ENCODE measurements at regions not wholly inside any gene's neighbourhood (a gene's known extent, or its start where the extent isn't known, plus 50 kb on each side); places are given as distances from the start of the nearest gene placed in this dataset.

GRCh38 chr10:31140716-31141115, 109.1 kb upstream of the ZNF438 start:
- TF ChIP-seq CTCF (IDR thresholded peaks at IDR 0.05), result no peak
- no peak for ATAC-seq
- no peaks in the 10 kb centered on the region for H3K9me3 Mint-ChIP-seq
- Histone ChIP-seq H3K27me3 (ENCODE audit: control insufficient read depth, insufficient read depth, low read length) (no peaks in the 10 kb centered on the region), H3K4me1 (ENCODE audit: control insufficient read depth, insufficient read depth, low read length) (no peaks in the 10 kb centered on the region), H3K27ac (ENCODE audit: low read length) (no peak overlapping the region), H3K36me3 (ENCODE audit: control insufficient read depth, insufficient read depth, low read length) (no peaks in the 10 kb centered on the region), H3K9me3 (ENCODE audit: control insufficient read depth, insufficient read depth, low read length) (no peaks in the 10 kb centered on the region), H3K4me3 (ENCODE audit: low read length) (no peak overlapping the region)
- no peak overlapping the region for H3K4me3 Mint-ChIP-seq
- H3K36me3 Mint-ChIP-seq, result no peaks in the 10 kb centered on the region
- no peak for DNase-seq
- H3K4me1 Mint-ChIP-seq, result peaks cover 11 to 13% of the 10 kb centered on the region in 2 donors
- 100% methylated on average over 1 of the region's 1 CpG for WGBS (ENCODE audit: insufficient coverage)
- no peaks in the 10 kb centered on the region for H3K27me3 Mint-ChIP-seq (ENCODE audit: low read depth in 2 of 2)
- no peak overlapping the region for H3K27ac Mint-ChIP-seq
- intact Hi-C loops (cut with micrococcal nuclease), result no loop called here

- ATAC-seq (no peak), DNase-seq (no peak)
- no peak overlapping the region for H3K4me3 Mint-ChIP-seq
- no peaks in the 10 kb centered on the region for H3K9me3 Mint-ChIP-seq
- H3K27me3 Mint-ChIP-seq (ENCODE audit: low read depth in 2 of 2), result peaks cover 0 to 7% of the 10 kb centered on the region in 2 donors
- no peak for TF ChIP-seq CTCF (IDR thresholded peaks at IDR 0.05)
- peaks cover 7% of the 10 kb centered on the region for H3K4me1 ChIP-seq (ENCODE audit: control insufficient read depth, insufficient read depth, low read length)
- no peaks in the 10 kb centered on the region for H3K9me3 ChIP-seq (ENCODE audit: control insufficient read depth, insufficient read depth, low read length)
- H3K27ac ChIP-seq (ENCODE audit: low read length), result no peak overlapping the region
- intact Hi-C loops (cut with micrococcal nuclease), result no loop called here
- peaks cover 7% of the 10 kb centered on the region in 2 donors for H3K4me1 Mint-ChIP-seq
- H3K27ac Mint-ChIP-seq, result no peak overlapping the region
- H3K27me3 ChIP-seq (ENCODE audit: control insufficient read depth, insufficient read depth, low read length), result no peaks in the 10 kb centered on the region
- no peak overlapping the region for H3K4me3 ChIP-seq (ENCODE audit: low read length)
- H3K36me3 Mint-ChIP-seq, result no peaks in the 10 kb centered on the region
- WGBS (ENCODE audit: insufficient coverage), result 84% methylated on average over 4 of the region's 5 CpGs
- H3K36me3 ChIP-seq (ENCODE audit: control insufficient read depth, insufficient read depth, low read length), result no peaks in the 10 kb centered on the region
Measured at GRCh38 chr10:31142026-31142425, 110.4 kb upstream of the ZNF438 start.

GRCh38 chr10:31143331-31143935, 111.8 kb upstream of the ZNF438 start:
- WGBS (ENCODE audit: insufficient coverage), result 83% methylated on average over 5 of the region's 5 CpGs
- Mint-ChIP-seq H3K27ac (no peak overlapping the region), H3K36me3 (no peaks in the 10 kb centered on the region), H3K9me3 (no peaks in the 10 kb centered on the region), H3K4me1 (no peaks in the 10 kb centered on the region), H3K27me3 (ENCODE audit: low read depth in 2 of 2) (peaks cover 0 to 9% of the 10 kb centered on the region in 2 donors), H3K4me3 (no peak overlapping the region)
- H3K9me3 ChIP-seq (ENCODE audit: control insufficient read depth, insufficient read depth, low read length), result no peaks in the 10 kb centered on the region
- no peaks in the 10 kb centered on the region for H3K27me3 ChIP-seq (ENCODE audit: control insufficient read depth, insufficient read depth, low read length)
- H3K36me3 ChIP-seq (ENCODE audit: control insufficient read depth, insufficient read depth, low read length), result no peaks in the 10 kb centered on the region
- H3K4me3 ChIP-seq (ENCODE audit: low read length), result no peak overlapping the region
- TF ChIP-seq CTCF (IDR thresholded peaks at IDR 0.05), result no peak
- ATAC-seq, result no peak
- peaks cover 7% of the 10 kb centered on the region for H3K4me1 ChIP-seq (ENCODE audit: control insufficient read depth, insufficient read depth, low read length)
- no peak overlapping the region for H3K27ac ChIP-seq (ENCODE audit: low read length)
- DNase-seq, result no peak
- intact Hi-C loops (cut with micrococcal nuclease), result no loop called here

- Mint-ChIP-seq H3K4me3 (no peak overlapping the region), H3K27me3 (ENCODE audit: low read depth in 2 of 2) (peaks cover 0 to 9% of the 10 kb centered on the region in 2 donors), H3K27ac (no peak overlapping the region), H3K36me3 (no peaks in the 10 kb centered on the region), H3K4me1 (no peaks in the 10 kb centered on the region), H3K9me3 (no peaks in the 10 kb centered on the region)
- no peaks in the 10 kb centered on the region for H3K36me3 ChIP-seq (ENCODE audit: control insufficient read depth, insufficient read depth, low read length)
- intact Hi-C loops (cut with micrococcal nuclease), result no loop called here
- ATAC-seq (no peak), DNase-seq (no peak)
- TF ChIP-seq CTCF (IDR thresholded peaks at IDR 0.05), result no peak
- WGBS (ENCODE audit: insufficient coverage), result 87% methylated on average over 5 of the region's 5 CpGs
- H3K4me1 ChIP-seq (ENCODE audit: control insufficient read depth, insufficient read depth, low read length), result peaks cover 7% of the 10 kb centered on the region
- no peaks in the 10 kb centered on the region for H3K27me3 ChIP-seq (ENCODE audit: control insufficient read depth, insufficient read depth, low read length)
- no peak overlapping the region for H3K4me3 ChIP-seq (ENCODE audit: low read length)
- H3K9me3 ChIP-seq (ENCODE audit: control insufficient read depth, insufficient read depth, low read length), result no peaks in the 10 kb centered on the region
- no peak overlapping the region for H3K27ac ChIP-seq (ENCODE audit: low read length)
Measured at GRCh38 chr10:31145986-31146385, 114.3 kb upstream of the ZNF438 start.
